NCI-H510A (cell line): ENCODE measurements at regions not wholly inside any gene's neighbourhood (a gene's known extent, or its start where the extent isn't known, plus 50 kb on each side); places are given as distances from the start of the nearest gene placed in this dataset.
"Not testable (repeated sequence)": the region's sequence is repeated elsewhere in the genome, so short reads cannot be mapped to it uniquely, and the experiment has no call there.

Source experiments
- DNase-seq: peaks from one replicate; lab custom pipeline; 2025; lab: John Stamatoyannopoulos, UW

GRCh38 chr15:81819924-81820635 lies 225.7 kb downstream of the MEX3B start:
- no peak for DNase-seq

GRCh38 chr15:81814882-81815455 lies 230.8 kb downstream of the MEX3B start:
- no peak for DNase-seq

GRCh38 chr15:81813215-81813614 lies 232.6 kb downstream of the MEX3B start:
- DNase-seq = peak; percentile 25

- no peak for DNase-seq
Measured at GRCh38 chr15:81812456-81812855, 233.4 kb downstream of the MEX3B start.

GRCh38 chr15:81811736-81812135 lies 234.1 kb downstream of the MEX3B start:
- DNase-seq = no peak

- DNase-seq = no peak
Measured at GRCh38 chr15:81809543-81809942, 236.3 kb downstream of the MEX3B start.

- no peak for DNase-seq
Measured at GRCh38 chr15:81807806-81808205, 238.0 kb downstream of the MEX3B start.

- DNase-seq = no peak
Measured at GRCh38 chr15:81807186-81807585, 238.6 kb downstream of the MEX3B start.

GRCh38 chr15:81795899-81796298 lies 249.9 kb downstream of the MEX3B start:
- no peak for DNase-seq

- no peak for DNase-seq
Measured at GRCh38 chr15:81792646-81793045, 253.2 kb downstream of the MEX3B start.

GRCh38 chr15:81791322-81791721 lies 254.5 kb downstream of the MEX3B start:
- DNase-seq = not testable (repeated sequence)

- DNase-seq = no peak
Measured at GRCh38 chr15:81789403-81789802, 256.4 kb downstream of the MEX3B start.

- DNase-seq = no peak
Measured at GRCh38 chr15:81786776-81787175, 259.0 kb downstream of the MEX3B start.

GRCh38 chr15:81785679-81786078 lies 260.1 kb downstream of the MEX3B start:
- no peak for DNase-seq

- no peak for DNase-seq
Measured at GRCh38 chr15:81785181-81785580, 260.6 kb downstream of the MEX3B start.

- DNase-seq = no peak
Measured at GRCh38 chr15:81784751-81785150, 261.1 kb downstream of the MEX3B start.

- no peak for DNase-seq
Measured at GRCh38 chr15:81783586-81783985, 262.2 kb downstream of the MEX3B start.

- no peak for DNase-seq
Measured at GRCh38 chr15:81783076-81783475, 262.7 kb downstream of the MEX3B start.

- no peak for DNase-seq
Measured at GRCh38 chr15:81781395-81781794, 264.4 kb downstream of the MEX3B start.

GRCh38 chr15:81780966-81781365 lies 264.9 kb downstream of the MEX3B start:
- DNase-seq = no peak

GRCh38 chr15:81779181-81779580 lies 266.6 kb downstream of the MEX3B start:
- no peak for DNase-seq

GRCh38 chr15:81777546-81777945 lies 268.3 kb downstream of the MEX3B start:
- no peak for DNase-seq

- no peak for DNase-seq
Measured at GRCh38 chr15:81776976-81777375, 268.8 kb downstream of the MEX3B start.

GRCh38 chr15:81775779-81776178 lies 270.0 kb downstream of the MEX3B start:
- DNase-seq = not testable (repeated sequence)
